Hematopoietic multipotent progenitor cell treated with erythropoietin and hydrocortisone succinate and interleukin-3 and kit ligand, for 15 days (in vitro differentiated cells): ENCODE measurements at regions not wholly inside any gene's neighbourhood (a gene's known extent, or its start where the extent isn't known, plus 50 kb on each side); places are given as distances from the start of the nearest gene placed in this dataset.
"Not testable (repeated sequence)": the region's sequence is repeated elsewhere in the genome, so short reads cannot be mapped to it uniquely, and the experiment has no call there.

ENCODE experiments used
- DNase-seq: peaks from one replicate; pipeline ENCODE4 v3.0.0-alpha.2; 2015; ENCODE audit warnings: low spot score

DNA sequence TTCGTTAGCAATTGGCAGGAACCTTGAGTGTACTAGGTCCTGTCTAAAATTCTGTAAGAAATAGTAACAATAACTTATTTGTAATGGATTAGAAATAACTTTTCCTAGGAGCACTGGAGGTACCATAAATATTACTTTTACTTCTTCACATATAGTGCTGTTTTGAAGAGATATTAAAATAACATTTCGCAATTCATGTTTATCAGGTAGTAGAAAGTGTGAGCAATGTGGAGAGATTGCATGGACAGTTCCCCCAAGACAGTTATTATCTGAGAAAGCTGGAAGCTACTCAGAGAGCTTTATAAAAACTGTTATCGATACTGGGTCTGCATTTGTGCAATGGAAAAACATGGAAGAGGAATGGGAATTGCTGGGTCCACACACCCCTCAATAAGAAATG, 128.5 kb upstream of the KIF26B start:
- DNase-seq = no peak

DNA sequence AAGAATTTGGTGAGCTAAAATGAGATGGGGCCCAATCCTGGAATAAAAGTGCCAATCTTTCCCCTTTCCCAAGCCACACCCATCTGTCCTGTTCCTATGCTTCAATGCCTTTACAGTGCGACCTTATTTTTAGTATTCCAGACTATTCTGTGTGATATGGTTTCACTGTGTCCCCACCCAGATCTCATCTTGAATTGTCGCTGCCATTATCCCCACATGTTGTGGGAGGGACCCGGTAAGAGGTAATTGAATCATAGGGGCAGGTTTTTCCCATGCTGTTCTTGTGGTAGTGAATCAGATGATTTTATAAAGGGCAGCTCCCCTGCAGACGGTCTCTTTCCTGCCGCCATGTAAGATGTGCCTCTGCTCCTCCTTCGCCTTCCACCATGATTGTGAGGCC, 129.3 kb upstream of the KIF26B start:
- DNase-seq = no peak

GRCh38 chr1:245023222-245023621, 131.6 kb upstream of the KIF26B start:
- no peak for DNase-seq

- no peak for DNase-seq
Observed at GRCh38 chr1:245019910-245020486, 134.8 kb upstream of the KIF26B start.

DNA sequence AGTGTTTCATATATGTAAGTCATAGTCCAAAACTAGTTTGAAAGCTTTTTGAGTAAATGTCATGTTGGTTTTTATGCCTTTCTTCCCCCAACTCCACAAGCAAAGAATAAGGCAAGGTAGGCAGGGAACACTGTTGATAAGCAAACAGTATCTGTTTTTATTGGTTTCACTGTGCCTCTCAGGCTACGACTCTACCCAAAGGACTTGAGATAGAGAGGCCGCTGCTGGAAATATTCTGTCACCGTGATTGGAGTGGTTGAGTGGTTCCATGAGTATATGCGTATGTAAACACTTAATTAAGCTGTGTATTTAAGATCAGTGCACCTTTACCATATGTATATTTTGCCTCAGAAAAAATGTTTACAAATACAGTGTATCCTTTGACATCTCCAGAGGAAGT, 138.1 kb upstream of the KIF26B start:
- DNase-seq = no peak

DNA sequence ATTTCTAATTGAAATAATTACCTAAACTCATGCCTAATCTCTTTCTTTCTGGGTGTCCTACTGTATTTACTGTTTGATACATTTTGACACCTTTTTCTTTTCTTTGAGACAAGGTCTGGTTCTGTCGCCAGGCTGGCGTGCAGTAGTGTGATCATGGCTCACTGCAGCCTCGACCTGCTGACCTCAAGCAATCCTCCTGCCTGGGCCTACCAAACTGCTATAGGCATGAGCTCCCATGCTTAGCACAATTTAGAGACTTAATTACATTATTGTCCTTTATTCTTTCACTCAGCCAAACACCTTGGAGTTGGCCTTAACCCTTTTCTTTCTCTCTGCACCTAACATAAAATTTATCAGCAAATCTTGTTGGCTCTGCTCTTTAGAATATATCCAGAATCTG, 139.8 kb upstream of the KIF26B start:
- no peak for DNase-seq

- no peak for DNase-seq
Observed at GRCh38 chr1:245014247-245015029, 140.3 kb upstream of the KIF26B start.

GRCh38 chr1:245010018-245010614, 144.7 kb upstream of the KIF26B start:
- no peak for DNase-seq

- no peak for DNase-seq
Observed at GRCh38 chr1:245008761-245009160, 144.4 kb upstream of the HNRNPU start.

DNA sequence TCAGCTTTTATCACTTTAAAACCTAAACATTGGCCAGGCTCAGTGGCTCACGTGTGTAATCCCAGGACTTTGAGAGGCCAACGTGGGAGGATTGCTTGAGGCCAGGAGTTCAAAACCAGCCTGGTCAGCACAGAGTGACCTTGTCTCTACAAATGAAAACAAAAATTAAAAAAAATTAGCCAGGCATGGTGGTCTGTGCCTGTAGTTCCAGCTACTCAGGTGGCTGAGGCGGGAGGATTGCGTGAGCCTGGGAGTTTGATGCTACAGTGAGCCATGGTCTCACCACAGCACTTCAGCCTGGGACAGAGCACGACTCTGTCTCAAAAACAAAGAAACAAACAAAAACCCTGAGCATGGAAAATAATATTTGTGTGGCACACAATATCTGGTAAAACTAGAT, 143.5 kb upstream of the HNRNPU start:
- DNase-seq = no peak

DNA sequence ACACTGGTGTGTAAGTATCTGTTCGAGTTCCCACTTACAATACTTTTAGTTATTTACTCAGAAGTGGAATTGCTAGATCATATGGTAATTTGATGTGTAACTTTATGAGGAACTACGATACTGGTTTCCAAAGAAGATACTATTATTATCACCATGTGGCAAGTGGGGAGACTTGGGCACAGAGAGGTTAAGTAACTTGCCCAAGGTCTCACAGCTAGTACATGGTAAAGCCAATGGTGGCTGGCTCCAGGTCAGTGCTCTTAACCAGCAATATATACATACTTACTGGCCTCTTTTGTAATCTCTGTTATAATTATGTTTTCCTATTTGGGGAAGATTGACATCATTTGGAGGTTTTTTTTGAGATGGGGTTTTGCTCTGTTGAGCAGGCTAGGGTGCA, 138.9 kb upstream of the HNRNPU start:
- DNase-seq = no peak

- DNase-seq = no peak
Observed at GRCh38 chr1:245001252-245001651, 136.9 kb upstream of the HNRNPU start.

GRCh38 chr1:245000872-245001188, 136.5 kb upstream of the HNRNPU start:
- no peak for DNase-seq

DNA sequence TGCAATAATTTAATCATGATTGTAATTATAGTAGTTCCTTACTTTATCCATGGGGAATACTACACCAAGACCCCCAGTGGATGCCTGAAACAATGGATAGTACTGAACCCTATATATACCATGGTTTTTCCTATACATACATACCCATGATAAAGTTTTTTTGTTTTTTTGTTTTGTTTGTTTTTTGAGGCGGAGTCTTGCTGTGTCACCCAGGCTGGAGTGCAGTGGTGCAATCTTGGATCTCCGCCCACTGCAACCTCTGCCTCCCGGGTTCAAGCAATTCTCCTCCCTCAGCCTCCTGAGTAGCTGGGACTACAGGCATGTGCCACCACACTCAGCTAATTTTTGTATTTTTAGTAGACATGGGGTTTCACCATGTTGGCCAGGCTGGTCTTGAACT, 135.3 kb upstream of the HNRNPU start:
- not testable (repeated sequence) for DNase-seq

DNA sequence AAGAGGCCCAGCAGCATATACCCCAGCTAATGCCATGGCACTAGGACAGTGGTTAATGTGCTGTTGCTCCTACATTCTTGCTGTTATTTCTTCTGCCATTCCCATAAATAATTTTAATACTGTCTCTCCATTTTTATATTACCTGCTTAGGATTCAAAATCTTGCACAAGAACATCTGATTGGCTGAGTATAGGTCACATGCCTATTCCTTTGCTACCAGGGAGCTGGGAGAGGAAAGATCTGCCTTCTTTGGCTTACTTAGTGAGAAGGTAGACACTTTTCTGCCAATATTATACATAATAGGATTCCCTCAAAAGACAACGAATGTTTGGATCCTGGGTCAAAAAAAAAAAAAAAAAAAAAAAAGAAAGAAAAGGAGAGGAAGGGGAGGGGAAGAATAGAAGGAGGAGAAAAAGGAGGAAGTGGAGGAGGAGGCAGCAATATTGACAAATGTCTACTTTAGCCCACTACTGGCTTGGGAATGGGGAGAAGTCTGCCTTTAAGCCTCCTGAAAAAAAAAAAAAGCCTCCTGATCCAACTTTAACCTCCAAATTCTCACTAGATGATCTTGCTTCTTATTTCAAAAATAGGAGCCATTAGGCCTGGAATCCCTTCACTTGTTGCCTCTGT, 134.5 kb upstream of the HNRNPU start:
- DNase-seq = no peak

DNA sequence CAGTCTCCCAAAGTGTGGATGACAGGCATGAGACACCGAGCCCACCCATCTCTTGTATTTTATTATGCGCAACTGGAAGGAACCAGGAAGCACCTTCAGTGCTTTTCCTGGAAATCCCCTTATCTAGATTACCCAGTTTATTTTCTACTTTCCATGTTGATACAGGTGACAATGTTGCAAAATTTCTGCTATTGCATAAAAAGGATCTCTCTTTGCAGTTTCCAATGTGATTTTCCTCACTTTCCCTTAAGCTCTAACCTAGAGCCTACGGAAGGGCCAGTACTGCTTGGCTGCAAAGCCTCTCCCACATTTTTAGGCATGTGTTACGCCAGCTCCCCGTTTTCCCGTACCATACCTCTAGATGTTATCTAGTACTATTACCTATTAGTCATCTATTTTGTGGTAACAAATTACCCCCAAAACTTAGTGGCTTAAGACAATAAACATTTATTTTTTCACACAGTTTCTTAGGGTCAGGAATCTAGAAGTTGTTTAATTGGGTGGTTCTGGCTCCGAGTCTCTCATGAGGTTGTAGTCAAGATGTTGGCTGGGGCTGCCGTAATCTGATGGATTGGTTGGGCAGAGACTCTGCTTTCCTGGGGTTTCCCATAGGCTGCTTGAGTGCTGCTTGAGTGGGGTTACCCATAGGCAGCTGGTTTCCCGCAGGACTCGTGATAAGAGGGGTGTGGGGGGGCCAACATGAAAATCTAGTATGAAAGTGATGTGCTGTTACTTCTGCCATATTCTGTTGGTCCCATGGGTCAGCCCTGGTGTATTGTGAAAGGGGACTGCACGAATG, 131.5 kb upstream of the HNRNPU start:
- no peak for DNase-seq

DNA sequence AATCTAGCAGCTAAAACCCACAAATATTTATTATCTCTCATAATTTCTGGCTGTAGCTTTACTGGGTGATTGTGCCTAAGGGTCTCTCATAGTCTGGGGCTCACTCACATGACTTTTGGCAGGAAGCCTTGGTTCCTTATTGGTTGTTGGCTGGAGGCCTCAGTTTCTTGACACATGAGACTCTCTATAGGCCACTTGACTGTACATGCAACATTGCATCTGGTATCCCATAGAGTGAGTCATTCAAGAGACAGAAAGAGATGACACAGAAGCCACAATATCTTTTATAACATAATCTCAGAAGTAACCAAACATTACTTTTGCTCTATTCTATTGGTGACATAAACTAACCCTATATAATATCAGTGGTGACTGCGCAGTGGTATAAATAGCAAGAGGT, 128.5 kb upstream of the HNRNPU start:
- no peak for DNase-seq

DNA sequence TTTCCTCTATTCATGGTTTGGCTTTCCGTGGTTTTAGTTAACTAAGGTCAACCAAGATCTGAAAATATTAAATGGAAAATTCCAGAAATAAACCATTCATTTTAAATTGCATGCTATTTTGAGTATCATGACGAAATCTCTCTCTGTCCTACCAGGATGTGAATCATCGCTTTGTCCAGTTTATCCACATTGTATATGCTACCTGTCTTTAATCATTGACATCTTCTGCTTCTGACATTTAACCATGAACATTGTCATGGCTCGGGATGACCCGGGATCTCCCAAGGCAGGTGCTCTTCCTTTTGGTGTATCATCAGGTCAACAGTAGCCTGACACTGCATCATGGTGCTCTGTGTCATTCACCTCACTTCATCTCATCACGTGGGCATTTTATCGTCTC, 125.5 kb upstream of the HNRNPU start:
- no peak for DNase-seq

GRCh38 chr1:244988521-244988920, 124.2 kb upstream of the HNRNPU start:
- no peak for DNase-seq

DNA sequence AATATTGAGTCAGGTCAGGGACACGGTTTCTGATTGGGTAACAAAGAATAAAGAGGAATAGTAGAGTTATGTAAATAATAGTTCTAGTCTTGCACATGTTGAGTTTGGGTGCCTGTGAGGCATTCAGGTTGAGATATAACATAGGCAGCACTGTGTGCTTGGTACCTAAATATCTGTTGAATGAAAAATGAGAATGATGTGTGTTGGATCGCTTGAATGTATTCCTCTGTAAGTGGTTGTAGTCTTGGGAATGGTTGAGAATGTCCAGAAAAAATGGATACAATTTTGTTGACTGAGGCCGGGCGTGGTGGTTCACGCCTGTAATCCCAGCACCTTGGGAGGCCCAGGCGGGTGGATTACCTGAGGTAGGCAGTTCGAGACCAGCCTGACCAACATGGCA, 116.3 kb upstream of the HNRNPU start:
- DNase-seq = no peak

DNA sequence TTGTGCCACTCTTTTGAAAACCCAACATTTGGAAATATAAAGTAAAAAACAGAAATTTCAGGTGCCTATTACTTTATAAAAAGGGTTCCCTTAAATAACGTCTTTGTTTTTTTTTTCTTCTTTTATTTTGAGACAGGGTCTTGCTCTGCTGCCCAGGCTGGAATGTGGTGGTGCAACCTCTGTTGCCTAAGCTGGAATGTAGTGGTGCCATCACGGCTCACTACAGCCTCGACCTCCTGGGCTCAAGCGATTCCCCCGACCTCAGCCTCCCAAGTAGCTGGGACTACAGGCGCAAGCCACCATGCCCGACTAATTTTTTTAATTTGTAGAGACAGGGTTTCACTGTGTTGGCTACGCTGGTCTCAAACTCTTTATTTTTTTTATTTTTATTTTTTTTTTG, 110.2 kb upstream of the HNRNPU start:
- DNase-seq = no peak

DNA sequence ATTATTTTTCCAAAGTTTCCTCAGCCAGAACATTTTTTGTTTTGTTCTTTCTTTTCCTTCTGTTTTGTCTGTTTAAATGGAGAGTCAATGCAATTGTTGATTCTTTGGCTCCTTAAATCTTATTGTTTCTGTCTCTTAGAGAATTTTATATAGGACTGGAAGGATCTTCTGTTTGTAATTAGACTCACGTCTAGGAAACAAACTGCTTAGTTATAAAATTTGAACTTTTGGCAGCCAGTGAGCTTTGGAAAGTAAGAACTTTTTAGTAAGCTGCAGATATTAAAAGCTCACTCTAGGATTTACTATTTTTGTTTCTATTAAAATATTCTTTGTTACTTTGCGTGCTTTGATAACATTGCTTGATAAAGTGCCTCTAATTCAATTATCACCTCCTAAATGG, 109.8 kb upstream of the HNRNPU start:
- no peak for DNase-seq
